ENCODE measurements at regions not wholly inside any gene's neighbourhood (a gene's known extent, or its start where the extent isn't known, plus 50 kb on each side); places are given as distances from the start of the nearest gene placed in this dataset.

DNA sequence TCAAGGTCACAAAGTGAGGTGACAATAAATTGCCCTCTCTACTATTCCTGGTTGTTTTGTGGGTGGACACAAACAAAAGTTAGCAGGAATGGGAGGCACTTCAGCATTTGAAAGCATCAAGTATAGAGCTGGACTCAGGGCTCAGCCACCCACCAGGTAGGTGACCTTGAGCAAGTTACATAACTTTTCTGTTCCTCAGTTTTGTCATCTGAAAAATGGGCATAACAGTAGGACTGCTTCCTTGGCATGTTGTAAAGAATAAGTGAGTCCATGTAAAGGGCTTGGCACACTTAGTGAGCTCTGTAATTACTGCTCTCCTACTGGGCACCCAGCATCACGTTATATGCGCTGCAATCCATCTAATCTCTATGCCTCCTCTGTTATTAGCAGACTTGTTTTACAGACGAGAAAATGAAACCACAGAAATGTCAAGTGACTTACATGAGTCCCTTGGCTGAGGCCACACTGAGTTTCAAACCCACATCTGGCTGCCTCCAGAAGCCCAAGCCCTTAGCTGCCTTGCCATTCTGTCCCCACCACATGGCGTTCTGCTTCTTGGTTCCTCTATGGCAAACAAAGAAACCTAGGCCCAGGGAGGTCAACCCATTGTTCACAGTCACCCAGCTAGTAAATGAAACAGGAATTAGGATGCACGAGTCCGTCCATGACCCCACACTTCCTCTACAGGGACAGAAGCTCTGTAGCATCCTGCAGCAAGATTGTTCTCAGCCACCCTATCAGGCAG lies 63.2 kb upstream of the SLC24A4 start:
- peak in 1 of 2 donors; percentile 8 for DNase-seq
- Histone ChIP-seq H3K9me3 (ENCODE audit: control insufficient read depth in 2 of 2, insufficient read depth in 1 of 2, low read depth in 1 of 2, low read length in 1 of 2) (no peaks in the 10 kb centered on the region), H3K4me3 (ENCODE audit: low read depth in 1 of 3, low read length in 3 of 3) (no peak overlapping the region), H3K36me3 (ENCODE audit: control insufficient read depth in 3 of 3, insufficient read depth in 2 of 3, low read depth in 1 of 3, low read length in 3 of 3) (no peaks in the 10 kb centered on the region), H3K27ac (ENCODE audit: low read depth in 1 of 3, low read length in 2 of 3) (peak overlapping the region in 1 of 3 donors; percentile 8), H3K27me3 (ENCODE audit: control insufficient read depth in 3 of 3, insufficient read depth in 3 of 3, low read length in 3 of 3) (peaks cover 0 to 20% (median 3%) of the 10 kb centered on the region in 3 donors), H3K4me1 (ENCODE audit: control insufficient read depth in 3 of 3, insufficient read depth in 2 of 3, low read depth in 1 of 3, low read length in 2 of 3) (no peaks in the 10 kb centered on the region)
- no peak for FAIRE-seq
- 53 to 63% (median 53%) methylated on average over 6 of the region's 6 CpGs for WGBS, 3 donors

- Histone ChIP-seq H3K9me3 (ENCODE audit: control insufficient read depth in 2 of 2, insufficient read depth in 1 of 2, low read depth in 1 of 2, low read length in 1 of 2) (no peaks in the 10 kb centered on the region), H3K4me1 (ENCODE audit: control insufficient read depth in 3 of 3, insufficient read depth in 2 of 3, low read depth in 1 of 3, low read length in 2 of 3) (no peaks in the 10 kb centered on the region), H3K27me3 (ENCODE audit: control insufficient read depth in 3 of 3, insufficient read depth in 3 of 3, low read length in 3 of 3) (peaks cover 0 to 3% (median 0%) of the 10 kb centered on the region in 3 donors), H3K36me3 (ENCODE audit: control insufficient read depth in 3 of 3, insufficient read depth in 2 of 3, low read depth in 1 of 3, low read length in 3 of 3) (no peaks in the 10 kb centered on the region), H3K27ac (ENCODE audit: low read depth in 1 of 3, low read length in 2 of 3) (no peak overlapping the region), H3K4me3 (ENCODE audit: low read depth in 1 of 3, low read length in 3 of 3) (no peak overlapping the region)
- FAIRE-seq (no peak), DNase-seq (no peak)
- 31 to 50% (median 46%) methylated on average over 8 of the region's 8 CpGs for WGBS, 3 donors
Observed at GRCh38 chr14:92263681-92264080, 59.3 kb upstream of the SLC24A4 start.

DNA sequence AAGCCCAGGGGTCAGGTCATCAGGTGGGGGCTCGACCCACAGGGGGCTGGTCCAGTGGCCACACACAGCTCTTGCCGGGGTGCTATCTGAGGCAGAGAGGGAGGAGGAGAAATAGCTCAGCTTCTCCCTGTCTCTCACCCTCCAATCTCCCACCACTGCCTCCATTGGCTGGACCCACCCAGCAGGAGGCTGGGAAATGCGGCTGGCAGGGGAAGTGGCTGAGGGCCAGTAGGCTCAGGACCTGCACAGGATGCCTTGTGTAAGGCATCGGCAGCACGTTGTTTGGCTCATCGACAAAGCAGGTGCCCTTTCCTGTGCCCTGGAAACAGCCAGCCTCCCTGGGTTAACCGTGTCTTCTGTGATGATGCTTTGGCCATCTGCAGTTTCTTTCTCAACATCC lies 58.8 kb upstream of the SLC24A4 start:
- 44 to 69% (median 51%) methylated on average over 7 of the region's 7 CpGs for WGBS, 3 donors
- FAIRE-seq = no peak

DNA sequence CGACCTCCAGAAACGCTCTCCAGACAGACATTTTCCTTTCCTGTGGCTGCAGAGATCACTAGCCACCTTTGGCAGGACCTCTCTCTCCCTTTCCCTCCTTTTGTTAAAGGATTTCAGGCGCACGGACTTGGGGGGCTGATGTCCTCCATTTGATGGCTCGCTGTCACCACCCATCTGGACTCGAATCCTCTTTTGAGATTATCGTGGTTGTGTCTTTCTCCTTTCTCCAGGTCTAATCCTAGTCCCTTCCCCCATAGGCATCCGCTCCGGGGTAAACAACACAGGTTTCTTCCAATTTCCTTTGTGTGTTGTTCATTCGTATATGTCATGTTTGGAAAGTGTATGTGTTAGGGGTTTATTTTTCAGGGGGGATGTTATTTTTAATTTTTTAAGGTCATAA lies 56.7 kb upstream of the SLC24A4 start:
- H3K27me3 ChIP-seq (ENCODE audit: control insufficient read depth in 3 of 3, insufficient read depth in 3 of 3, low read length in 3 of 3) = peaks cover 0 to 3% (median 0%) of the 10 kb centered on the region in 3 donors
- no peaks in the 10 kb centered on the region for H3K36me3 ChIP-seq (ENCODE audit: control insufficient read depth in 3 of 3, insufficient read depth in 2 of 3, low read depth in 1 of 3, low read length in 3 of 3)
- H3K27ac ChIP-seq (ENCODE audit: low read depth in 1 of 3, low read length in 2 of 3) = no peak overlapping the region
- DNase-seq = no peak
- H3K4me3 ChIP-seq (ENCODE audit: low read depth in 1 of 3, low read length in 3 of 3) = no peak overlapping the region
- 84 to 86% (median 85%) methylated on average over 10 of the region's 10 CpGs for WGBS, 3 donors
- no peaks in the 10 kb centered on the region for H3K4me1 ChIP-seq (ENCODE audit: control insufficient read depth in 3 of 3, insufficient read depth in 2 of 3, low read depth in 1 of 3, low read length in 2 of 3)
- FAIRE-seq = no peak
- no peaks in the 10 kb centered on the region for H3K9me3 ChIP-seq (ENCODE audit: control insufficient read depth in 2 of 2, insufficient read depth in 1 of 2, low read depth in 1 of 2, low read length in 1 of 2)

More for the DNA sequence above, 58.8 kb upstream of the SLC24A4 start:
- DNase-seq = no peak
- Histone ChIP-seq H3K9me3 (ENCODE audit: control insufficient read depth in 2 of 2, insufficient read depth in 1 of 2, low read depth in 1 of 2, low read length in 1 of 2) (no peaks in the 10 kb centered on the region), H3K4me1 (ENCODE audit: control insufficient read depth in 3 of 3, insufficient read depth in 2 of 3, low read depth in 1 of 3, low read length in 2 of 3) (no peaks in the 10 kb centered on the region), H3K27ac (ENCODE audit: low read depth in 1 of 3, low read length in 2 of 3) (no peak overlapping the region), H3K4me3 (ENCODE audit: low read depth in 1 of 3, low read length in 3 of 3) (no peak overlapping the region), H3K36me3 (ENCODE audit: control insufficient read depth in 3 of 3, insufficient read depth in 2 of 3, low read depth in 1 of 3, low read length in 3 of 3) (no peaks in the 10 kb centered on the region), H3K27me3 (ENCODE audit: control insufficient read depth in 3 of 3, insufficient read depth in 3 of 3, low read length in 3 of 3) (peaks cover 0 to 3% (median 0%) of the 10 kb centered on the region in 3 donors)
